GM19238 (cell line): ENCODE measurements at regions not wholly inside any gene's neighbourhood (a gene's known extent, or its start where the extent isn't known, plus 50 kb on each side); places are given as distances from the start of the nearest gene placed in this dataset.
"Not testable (repeated sequence)": the region's sequence is repeated elsewhere in the genome, so short reads cannot be mapped to it uniquely, and the experiment has no call there.

ENCODE experiments used
- DNase-seq: peaks from one replicate; pipeline ENCODE4 v3.0.0; 2011; ENCODE audit warnings: low spot score; ENCODE audit not compliant: insufficient read length

DNA sequence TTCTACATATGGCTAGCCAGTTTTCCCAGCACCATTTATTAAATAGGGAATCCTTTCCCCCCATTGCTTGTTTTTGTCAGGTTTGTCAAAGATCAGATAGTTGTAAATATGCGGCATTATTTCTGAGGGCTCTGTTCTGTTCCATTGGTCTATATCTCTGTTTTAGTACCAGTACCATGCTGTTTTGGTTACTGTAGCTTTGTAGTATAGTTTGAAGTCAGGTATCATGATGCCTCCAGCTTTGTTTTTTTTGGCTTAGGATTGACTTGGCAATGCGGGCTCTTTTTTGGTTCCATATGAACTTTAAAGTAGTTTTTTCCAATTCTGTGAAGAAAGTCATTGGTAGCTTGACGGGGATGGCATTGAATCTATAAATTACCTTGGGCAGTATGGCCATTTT is 60.0 kb upstream of the GPC3 start:
- DNase-seq: not testable (repeated sequence)

DNA sequence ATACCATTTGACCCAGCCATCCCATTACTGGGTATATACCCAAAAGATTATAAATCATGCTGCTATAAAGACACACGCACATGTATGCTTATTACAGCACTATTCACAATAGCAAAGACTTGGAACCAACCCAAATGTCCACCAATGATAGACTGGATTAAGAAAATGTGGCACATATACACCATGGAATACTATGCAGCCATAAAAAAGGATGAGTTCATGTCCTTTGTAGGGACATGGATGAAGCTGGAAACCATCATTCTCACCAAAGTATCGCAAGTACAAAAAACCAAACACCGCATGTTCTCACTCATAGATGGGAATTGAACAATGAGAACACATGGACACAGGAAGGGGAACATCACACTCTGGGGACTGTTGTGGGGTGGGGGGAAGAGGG is 81.7 kb upstream of the GPC3 start:
- DNase-seq: not testable (repeated sequence)

GRCh38 chrX:134071899-134072298 is 86.5 kb upstream of the GPC3 start:
- not testable (repeated sequence) for DNase-seq

- no peak for DNase-seq
Observed at GRCh38 chrX:134073341-134073740, 87.9 kb upstream of the GPC3 start.

DNA sequence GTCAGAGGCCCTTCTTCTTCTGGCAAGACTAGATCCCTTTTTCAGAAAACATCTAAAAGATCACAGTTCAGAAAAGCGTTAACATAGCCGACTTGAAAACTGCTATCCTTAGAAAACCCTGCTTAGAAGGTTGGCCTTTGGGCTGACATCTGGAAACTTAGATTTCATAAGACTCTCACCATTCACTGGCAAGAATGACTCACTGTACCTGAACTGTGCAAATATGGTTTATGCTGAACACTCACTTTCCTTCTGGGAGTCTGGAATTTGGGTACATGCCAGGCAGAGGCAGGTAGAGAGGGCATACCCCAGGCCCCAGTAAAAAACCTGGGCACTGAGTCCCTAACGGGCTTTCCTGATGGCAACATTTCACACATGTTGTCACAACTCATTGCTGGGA is 88.8 kb upstream of the GPC3 start:
- no peak for DNase-seq

GRCh38 chrX:134075894-134076718 is 90.7 kb upstream of the GPC3 start:
- no peak for DNase-seq

GRCh38 chrX:134095366-134095765 is 110.0 kb upstream of the GPC3 start:
- no peak for DNase-seq

GRCh38 chrX:134101636-134102035 is 116.2 kb upstream of the GPC3 start:
- no peak for DNase-seq

DNA sequence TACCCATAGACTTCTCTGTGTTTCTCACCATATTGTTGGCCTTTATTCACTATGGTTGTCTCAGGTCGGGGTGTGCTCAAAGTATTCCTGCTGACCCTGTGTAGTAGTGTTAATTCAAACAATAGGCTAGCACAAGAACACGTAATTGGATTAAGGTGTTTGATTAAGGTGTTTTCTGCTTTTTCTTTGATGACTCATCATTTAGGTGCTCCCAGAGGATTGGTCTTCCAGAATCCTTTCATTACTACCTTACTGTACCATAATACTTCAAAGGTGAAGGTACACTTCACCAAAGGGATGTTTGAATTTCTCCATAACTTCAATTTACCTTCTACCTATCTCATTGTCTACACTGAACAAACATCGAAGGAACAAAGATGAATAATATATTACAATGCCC is 121.7 kb upstream of the CCDC160 start:
- DNase-seq: no peak

GRCh38 chrX:134137341-134137740 is 99.6 kb upstream of the CCDC160 start:
- DNase-seq: no peak

DNA sequence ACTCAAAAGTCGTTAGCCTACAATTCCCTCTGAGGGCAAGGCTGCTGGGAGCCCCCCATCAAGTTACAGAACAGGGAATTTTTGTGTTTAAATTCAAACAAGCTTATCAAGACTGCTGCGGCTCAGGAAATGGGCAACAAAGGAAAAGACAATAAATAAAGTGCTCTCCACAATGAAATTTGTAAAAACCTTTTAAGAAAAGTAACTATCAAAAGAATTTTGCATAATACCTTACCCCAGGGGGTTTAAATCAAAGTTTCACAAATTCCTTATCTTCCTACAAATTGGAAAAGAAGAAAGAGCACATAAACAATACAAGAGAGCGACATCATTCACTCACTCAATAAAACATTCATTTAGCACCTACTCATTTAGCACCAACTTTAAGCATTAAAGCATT is 97.9 kb upstream of the CCDC160 start:
- no peak for DNase-seq

GRCh38 chrX:134144231-134144630 is 92.8 kb upstream of the CCDC160 start:
- DNase-seq: peak; percentile 4

- DNase-seq: no peak
Observed at GRCh38 chrX:134146493-134146892, 90.5 kb upstream of the CCDC160 start.

- no peak for DNase-seq
Observed at GRCh38 chrX:134148172-134148692, 88.8 kb upstream of the CCDC160 start.

DNA sequence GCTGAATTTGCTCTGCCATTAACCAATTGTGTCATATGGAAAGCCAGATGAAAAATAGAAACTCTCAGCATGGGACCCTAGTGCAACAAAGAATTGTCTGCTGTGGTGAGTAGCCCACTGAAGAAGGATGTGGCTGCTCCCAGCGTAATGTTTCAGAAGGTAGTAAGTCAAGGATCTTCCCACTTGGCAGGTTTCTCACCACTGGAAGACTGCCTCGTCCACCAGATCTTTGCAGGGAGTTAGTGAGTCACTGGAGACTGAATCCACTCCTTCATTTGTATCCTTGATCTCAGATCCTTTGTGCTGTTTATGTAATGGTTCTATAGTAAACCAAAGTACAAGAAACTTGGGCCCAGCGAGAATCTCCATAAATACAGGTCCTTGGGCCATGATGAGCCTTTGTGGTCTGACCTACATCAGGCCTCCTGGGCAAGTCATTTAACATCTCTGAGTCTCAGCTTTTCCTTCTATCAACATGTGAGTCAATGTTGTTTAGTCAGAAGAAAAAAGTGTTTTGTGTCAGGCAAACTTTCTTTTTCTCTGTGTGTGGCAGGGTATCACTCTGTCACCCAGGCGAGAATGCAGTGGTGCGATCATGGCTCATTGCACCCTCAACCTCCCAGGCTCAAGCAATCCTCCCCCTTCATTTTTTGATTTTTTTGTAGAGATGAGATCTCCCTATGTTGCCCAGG is 78.0 kb upstream of the CCDC160 start:
- no peak for DNase-seq

- DNase-seq: no peak
Observed at GRCh38 chrX:134161162-134161561, 75.8 kb upstream of the CCDC160 start.

- no peak for DNase-seq
Observed at GRCh38 chrX:134162032-134162431, 75.0 kb upstream of the CCDC160 start.

- no peak for DNase-seq
Observed at GRCh38 chrX:134163836-134164235, 73.1 kb upstream of the CCDC160 start.

DNA sequence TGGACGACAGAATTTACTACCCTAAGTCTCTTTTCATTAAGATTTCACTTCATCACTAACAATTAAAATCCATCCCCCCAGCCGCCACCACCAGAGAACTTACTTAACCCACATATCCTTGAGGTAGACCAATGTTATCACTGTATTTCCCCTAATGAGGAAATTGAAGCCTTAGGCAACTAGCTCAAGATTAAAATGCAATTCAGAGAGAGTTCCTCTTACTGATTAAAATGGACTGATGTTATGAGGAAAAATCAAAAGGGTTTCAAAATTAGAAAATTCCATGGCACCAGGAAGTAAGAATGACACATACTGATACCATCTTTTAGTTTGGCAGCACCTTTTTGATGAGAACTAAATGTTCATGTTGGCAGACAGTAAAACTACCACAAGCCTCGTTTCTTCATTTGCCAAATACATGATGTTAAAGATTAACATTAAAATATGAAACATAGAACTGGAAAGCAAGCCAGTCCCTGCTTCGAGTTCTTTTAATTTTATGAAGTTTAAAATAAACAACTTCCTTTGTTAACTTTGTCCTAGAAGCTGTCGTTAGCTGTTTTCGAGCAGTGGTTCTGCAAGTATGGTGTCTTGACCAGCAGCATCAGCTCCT is 69.3 kb upstream of the CCDC160 start:
- no peak for DNase-seq

DNA sequence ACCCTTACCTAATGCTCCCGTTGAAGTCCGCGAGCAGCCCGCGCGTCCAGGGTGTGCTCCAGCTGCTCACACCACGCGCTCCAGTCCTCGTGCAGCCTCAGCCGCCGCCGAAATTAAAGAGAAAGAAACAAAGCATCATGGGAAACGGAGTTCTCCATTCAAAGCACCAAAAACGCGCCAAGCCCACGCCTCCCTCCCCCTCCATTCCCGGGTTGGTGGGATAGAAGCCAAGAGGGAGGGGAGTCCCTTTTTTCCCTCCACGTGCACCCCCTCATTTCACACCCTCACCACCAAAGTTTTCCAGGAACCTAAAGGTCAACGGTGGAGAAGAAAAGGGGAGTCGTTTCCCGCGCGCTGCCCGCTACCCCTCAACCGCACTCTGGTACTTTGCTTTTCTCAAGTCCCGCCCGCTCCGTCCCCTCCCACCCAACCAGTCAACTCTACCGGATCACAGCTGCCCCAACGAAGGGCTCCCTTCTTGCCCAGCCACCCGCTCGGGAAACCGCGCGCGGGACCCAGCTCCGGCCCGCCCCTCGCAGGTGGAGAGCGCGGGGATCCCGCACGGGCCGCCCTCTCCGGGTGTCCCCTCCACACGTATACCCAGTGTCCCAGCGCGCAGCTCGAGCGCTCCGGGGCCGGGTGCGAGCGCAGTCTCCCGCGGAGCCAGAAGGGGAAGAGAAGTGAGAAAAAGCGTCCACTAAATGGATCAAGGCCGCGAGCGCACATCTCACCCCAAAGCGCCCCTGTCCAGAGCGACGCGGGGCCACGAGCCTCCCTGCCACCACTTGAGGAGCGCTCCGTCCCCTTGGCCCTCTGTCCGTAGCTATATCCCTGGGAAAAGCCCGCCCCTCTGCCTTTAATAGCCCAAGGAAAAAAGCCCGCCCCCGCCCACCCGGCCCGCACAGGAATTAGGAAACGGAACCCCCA is 65.1 kb upstream of the CCDC160 start:
- DNase-seq: peak; percentile 6

GRCh38 chrX:134172588-134173259 is 64.3 kb upstream of the CCDC160 start:
- peak; percentile 4 for DNase-seq
